ENCODE measurements at regions not wholly inside any gene's neighbourhood (a gene's known extent, or its start where the extent isn't known, plus 50 kb on each side); places are given as distances from the start of the nearest gene placed in this dataset.

DNA sequence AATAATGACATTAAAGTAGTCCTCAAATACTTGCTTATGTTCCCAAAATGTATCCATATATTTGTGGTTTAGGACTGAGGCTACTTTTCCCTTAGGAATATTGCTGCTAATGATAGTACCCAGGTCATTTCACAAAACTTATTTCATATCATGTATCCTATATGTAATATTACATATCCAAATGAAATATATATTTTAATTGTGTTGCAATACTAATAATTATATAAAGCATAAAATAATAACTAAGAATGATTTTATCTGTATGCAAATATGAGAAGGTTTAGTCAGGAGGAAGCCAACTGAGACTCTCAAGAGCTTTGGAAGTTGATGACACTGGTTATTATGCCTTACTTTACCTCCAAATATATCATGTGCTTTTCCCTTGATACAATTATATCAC is 231.5 kb upstream of the KLF14 start:
- H3K36me3 Mint-ChIP-seq, result peaks cover 24 to 27% of the 10 kb centered on the region in 2 donors
- H3K4me3 ChIP-seq (replicated peaks in 1 of 3; ENCODE audit: low read depth in 2 of 3, low read length in 3 of 3), result no peak overlapping the region
- intact Hi-C loops (cut with micrococcal nuclease), result loop anchor here in 1 of 2 donors (10.0 kb wide), 1 partner anchor 49 kb away; no protein-coding TSS in a partner anchor
- H3K4me3 Mint-ChIP-seq, result no peak overlapping the region
- H3K9ac ChIP-seq (ENCODE audit: insufficient read depth, low read length, poor library complexity, severe bottlenecking), result no peak overlapping the region
- H3K36me3 ChIP-seq (replicated peaks in 1 of 2; ENCODE audit: control insufficient read depth in 1 of 2, insufficient read depth in 2 of 2, low read length in 2 of 2), result peaks cover 3 to 15% of the 10 kb centered on the region in 2 donors
- H3K27me3 Mint-ChIP-seq (ENCODE audit: low read depth in 3 of 3), result no peaks in the 10 kb centered on the region
- DNase-seq, result no peak
- H3K27me3 ChIP-seq (ENCODE audit: control insufficient read depth in 2 of 2, insufficient read depth in 2 of 2, low read length in 2 of 2), result no peaks in the 10 kb centered on the region
- peaks cover 27% of the 10 kb centered on the region for H4K20me1 ChIP-seq (ENCODE audit: insufficient read depth, low read length)
- H3K9me3 Mint-ChIP-seq, result peaks cover 0 to 2% (median 0%) of the 10 kb centered on the region in 7 donors
- peaks cover 32% of the 10 kb centered on the region for H3K4me1 Mint-ChIP-seq
- H3K4me2 ChIP-seq (replicated peaks; ENCODE audit: extremely low read depth, low read length, poor library complexity, severe bottlenecking), result no peak overlapping the region
- H3K27ac ChIP-seq (ENCODE audit: low read depth in 1 of 2, low read length in 2 of 2), result no peak overlapping the region
- H2AFZ ChIP-seq (ENCODE audit: insufficient read depth, low read depth, low read length, poor library complexity, severe bottlenecking), result no peak overlapping the region
- TF ChIP-seq CTCF (IDR thresholded peaks at IDR 0.05), result no peak
- no peaks in the 10 kb centered on the region for H3K79me2 ChIP-seq (ENCODE audit: insufficient read depth, low read length)
- no peaks in the 10 kb centered on the region for H3K9me3 ChIP-seq (replicated peaks in 1 of 2; ENCODE audit: control insufficient read depth in 1 of 2, insufficient read depth in 1 of 2, low read length in 2 of 2)
- no peak overlapping the region for H3K27ac Mint-ChIP-seq
- peaks cover 20 to 33% of the 10 kb centered on the region in 2 donors for H3K4me1 ChIP-seq (ENCODE audit: control insufficient read depth in 1 of 2, insufficient read depth in 2 of 2, low read length in 2 of 2)

- Mint-ChIP-seq H3K36me3 (peaks cover 24 to 27% of the 10 kb centered on the region in 2 donors), H3K4me3 (no peak overlapping the region), H3K4me1 (peaks cover 22% of the 10 kb centered on the region), H3K27me3 (ENCODE audit: low read depth in 3 of 3) (no peaks in the 10 kb centered on the region), H3K9me3 (peaks cover 0 to 2% (median 0%) of the 10 kb centered on the region in 7 donors), H3K27ac (peak overlapping the region in 1 of 7 donors; percentile 10)
- DNase-seq, result peak in 1 of 3 donors; percentile 40
- H2AFZ ChIP-seq (ENCODE audit: insufficient read depth, low read depth, low read length, poor library complexity, severe bottlenecking), result no peak overlapping the region
- peaks cover 11 to 24% of the 10 kb centered on the region in 2 donors for H3K4me1 ChIP-seq (ENCODE audit: control insufficient read depth in 1 of 2, insufficient read depth in 2 of 2, low read length in 2 of 2)
- H3K79me2 ChIP-seq (ENCODE audit: insufficient read depth, low read length), result no peaks in the 10 kb centered on the region
- peaks cover 3 to 15% of the 10 kb centered on the region in 2 donors for H3K36me3 ChIP-seq (replicated peaks in 1 of 2; ENCODE audit: control insufficient read depth in 1 of 2, insufficient read depth in 2 of 2, low read length in 2 of 2)
- H3K4me3 ChIP-seq (replicated peaks in 1 of 3; ENCODE audit: low read depth in 2 of 3, low read length in 3 of 3), result no peak overlapping the region
- H3K9me3 ChIP-seq (replicated peaks in 1 of 2; ENCODE audit: control insufficient read depth in 1 of 2, insufficient read depth in 1 of 2, low read length in 2 of 2), result no peaks in the 10 kb centered on the region
- no peak overlapping the region for H3K4me2 ChIP-seq (replicated peaks; ENCODE audit: extremely low read depth, low read length, poor library complexity, severe bottlenecking)
- no peak overlapping the region for H3K9ac ChIP-seq (ENCODE audit: insufficient read depth, low read length, poor library complexity, severe bottlenecking)
- no peak for TF ChIP-seq CTCF (IDR thresholded peaks at IDR 0.05)
- 93% methylated on average over 3 of the region's 5 CpGs for WGBS (ENCODE audit: insufficient coverage)
- H4K20me1 ChIP-seq (ENCODE audit: insufficient read depth, low read length), result peaks cover 36% of the 10 kb centered on the region
- H3K27me3 ChIP-seq (ENCODE audit: control insufficient read depth in 2 of 2, insufficient read depth in 2 of 2, low read length in 2 of 2), result no peaks in the 10 kb centered on the region
- no peak overlapping the region for H3K27ac ChIP-seq (ENCODE audit: low read depth in 1 of 2, low read length in 2 of 2)
- intact Hi-C loops (cut with micrococcal nuclease), result loop anchor here in 1 of 2 donors (10.0 kb wide), 1 partner anchor 48 kb away; no protein-coding TSS in a partner anchor
These were observed 232.4 kb upstream of the KLF14 start for GRCh38 chr7:130966246-130967009.

Data from CD14-positive monocyte (primary cell).